OCI-LY3 (cell line): ENCODE measurements at regions not wholly inside any gene's neighbourhood (a gene's known extent, or its start where the extent isn't known, plus 50 kb on each side); places are given as distances from the start of the nearest gene placed in this dataset.

Experiments
- H2AFZ ChIP-seq: fragments of 200-600, 300-600 bp; shearing (Covaris generic); 2 replicates; pipeline ENCODE4 v1.6.0; 2014; ENCODE audit warnings: antibody characterized with exemption, low read depth, low read length
- H3K27ac ChIP-seq: fragments of 200-600, 300-600 bp; sonication (generic); 2 replicates; pipeline ENCODE4 v1.5.1; 2014; ENCODE audit warnings: mild to moderate bottlenecking, low read length, moderate library complexity, mixed read lengths
- H3K27me3 ChIP-seq: fragments of 200-600, 300-600 bp; sonication (generic); 2 replicates; pipeline ENCODE4 v1.6.1; 2014; ENCODE audit warnings: low read depth, low read length, mixed read lengths
- H3K36me3 ChIP-seq: fragments of 200-600, 300-600 bp; sonication (generic); replicated peaks from 2 replicates; pipeline ENCODE3; 2014; ENCODE audit warnings: low read depth, low read length, mixed read lengths
- H3K4me1 ChIP-seq: fragments of 300-600, 200-600 bp; sonication (generic); 2 replicates; pipeline ENCODE4 v1.6.1; 2014; ENCODE audit warnings: low read length, mixed read lengths
- H3K4me2 ChIP-seq: fragments of 200-600, 300-600 bp; sonication (generic); 2 replicates; pipeline ENCODE4 v1.6.1; 2014; ENCODE audit warnings: low read length, mixed read lengths
- H3K4me3 ChIP-seq: fragments of 300-600, 200-600 bp; sonication (generic); 2 replicates; pipeline ENCODE4 v1.5.1; 2014; ENCODE audit warnings: antibody characterized with exemption, mild to moderate bottlenecking, low read length, moderate library complexity
- H3K79me2 ChIP-seq: fragments of 300-600, 200-600 bp; shearing (Covaris generic); 2 replicates; pipeline ENCODE4 v1.6.1; 2014; ENCODE audit warnings: mild to moderate bottlenecking, low read length, mixed read lengths
- H3K9ac ChIP-seq: fragments of 300-600, 200-600 bp; shearing (Covaris generic); 2 replicates; pipeline ENCODE4 v1.6.0; 2014; ENCODE audit warnings: mild to moderate bottlenecking, low read length, moderate library complexity
- H3K9me3 ChIP-seq: fragments of 200-600, 300-600 bp; shearing (Covaris generic); 2 replicates; pipeline ENCODE4 v1.6.1; 2014; ENCODE audit warnings: low read length, mixed read lengths; ENCODE audit not compliant: insufficient read depth
- H4K20me1 ChIP-seq: fragments of 200-600, 300-600 bp; sonication (generic); 2 replicates; pipeline ENCODE4 v1.6.1; 2016; ENCODE audit warnings: low read length, mixed read lengths; ENCODE audit not compliant: insufficient read depth
- CTCF ChIP-seq: fragments of 200-600, 300-600 bp; sonication (generic); IDR thresholded peaks from 2 replicates; pipeline ENCODE4 v1.5.1; 2014; ENCODE audit warnings: antibody characterized with exemption, low read length, low read depth
- EZH2phosphoT487 ChIP-seq: fragments of 200-600 bp; shearing (Covaris generic); IDR thresholded peaks from 2 replicates; pipeline ENCODE4 v1.6.1; 2018; ENCODE audit warnings: antibody characterized with exemption, mixed run types, low read depth

- Histone ChIP-seq H3K9ac (no peak overlapping the region), H3K4me1 (peaks cover 14% of the 10 kb centered on the region), H3K27me3 (no peaks in the 10 kb centered on the region), H3K79me2 (no peaks in the 10 kb centered on the region), H3K27ac (no peak overlapping the region), H3K4me3 (no peak overlapping the region), H3K36me3 (no peaks in the 10 kb centered on the region), H3K9me3 (no peaks in the 10 kb centered on the region), H2AFZ (no peak overlapping the region), H4K20me1 (no peaks in the 10 kb centered on the region), H3K4me2 (no peak overlapping the region)
- no peak for TF ChIP-seq CTCF
These were observed 64.0 kb upstream of the DUSP5 start for GRCh38 chr10:110433740-110434139.

GRCh38 chr10:110434489-110435096 is 63.1 kb upstream of the DUSP5 start:
- no peaks in the 10 kb centered on the region for H4K20me1 ChIP-seq
- no peaks in the 10 kb centered on the region for H3K36me3 ChIP-seq
- no peaks in the 10 kb centered on the region for H3K27me3 ChIP-seq
- no peaks in the 10 kb centered on the region for H3K9me3 ChIP-seq
- TF ChIP-seq CTCF: no peak
- TF ChIP-seq EZH2phosphoT487: no peak
- no peak overlapping the region for H3K27ac ChIP-seq
- no peak overlapping the region for H2AFZ ChIP-seq
- H3K9ac ChIP-seq: no peak overlapping the region
- H3K4me3 ChIP-seq: no peak overlapping the region
- H3K4me1 ChIP-seq: peaks cover 5% of the 10 kb centered on the region
- no peak overlapping the region for H3K4me2 ChIP-seq
- H3K79me2 ChIP-seq: no peaks in the 10 kb centered on the region

- Histone ChIP-seq H3K27me3 (no peaks in the 10 kb centered on the region), H3K4me1 (peaks cover 7% of the 10 kb centered on the region; the same call in 1 of the 2 replicates), H3K79me2 (no peaks in the 10 kb centered on the region), H3K27ac (no peak overlapping the region), H3K36me3 (no peaks in the 10 kb centered on the region), H3K4me3 (no peak overlapping the region), H3K9me3 (no peaks in the 10 kb centered on the region), H2AFZ (no peak overlapping the region), H3K9ac (no peak overlapping the region), H4K20me1 (no peaks in the 10 kb centered on the region), H3K4me2 (no peak overlapping the region)
- TF ChIP-seq EZH2phosphoT487: no peak
- TF ChIP-seq CTCF: no peak
These were observed 61.0 kb upstream of the DUSP5 start for GRCh38 chr10:110436554-110437350.

- no peak overlapping the region for H3K27ac ChIP-seq
- no peaks in the 10 kb centered on the region for H3K36me3 ChIP-seq
- TF ChIP-seq CTCF: no peak
- no peak for TF ChIP-seq EZH2phosphoT487
- H3K27me3 ChIP-seq: no peaks in the 10 kb centered on the region
- no peak overlapping the region for H2AFZ ChIP-seq
- no peak overlapping the region for H3K9ac ChIP-seq
- no peak overlapping the region for H3K4me2 ChIP-seq
- H3K4me3 ChIP-seq: no peak overlapping the region
- H4K20me1 ChIP-seq: no peaks in the 10 kb centered on the region
- H3K9me3 ChIP-seq: no peaks in the 10 kb centered on the region
- H3K4me1 ChIP-seq: peaks cover 13% of the 10 kb centered on the region
- H3K79me2 ChIP-seq: no peaks in the 10 kb centered on the region
These were observed 60.4 kb upstream of the DUSP5 start for GRCh38 chr10:110437351-110437605.
